CD4-positive, alpha-beta T cell (primary cell): ENCODE measurements at regions not wholly inside any gene's neighbourhood (a gene's known extent, or its start where the extent isn't known, plus 50 kb on each side); places are given as distances from the start of the nearest gene placed in this dataset.

Experiments used
- ATAC-seq: fragments of 200-7000 bp; cut with Tn5 transposase; one replicate; pipeline ENCODE4 v1.10.0; 2022; ENCODE audit warnings: mild to moderate bottlenecking; ENCODE audit not compliant: poor library complexity
- CTCF ChIA-PET: fragments of 350-600 bp; sonication (Branson Sonifier 250); formaldehyde crosslinking; loops from one replicate; lab custom pipeline; 2021; ENCODE audit warnings: antibody characterized with exemption, inconsistent platforms; lab: Charles Lee
- POLR2A ChIA-PET: fragments of 350-600 bp; sonication (Branson Sonifier 250); formaldehyde crosslinking; loops from one replicate; lab custom pipeline; 2021; ENCODE audit warnings: antibody characterized with exemption, inconsistent platforms; lab: Charles Lee
- DNase-seq, 14 experiments: peaks; one replicate each; pipeline ENCODE4 v3.0.0-alpha.2; 2013 to 2020; ENCODE audit warnings: mixed read lengths in 2 of 14
- H3K27ac ChIP-seq, 2 donors: one replicate each; pipeline versions ENCODE4 v1.5.1 to v1.7.0; 2013; ENCODE audit warnings: low read length in 2 of 2, low read depth in 1 of 2, mild to moderate bottlenecking in 1 of 2
- H3K27me3 ChIP-seq, 2 experiments: 1 replicate in 1 of 2; 2 replicates in 1 of 2; pipeline versions ENCODE4 v1.6.1 to v1.7.0; 2013; ENCODE audit warnings: low read length in 2 of 2, control low read depth in 1 of 2, mild to moderate bottlenecking in 1 of 2, moderate library complexity in 1 of 2; ENCODE audit not compliant: insufficient read depth in 2 of 2, control insufficient read depth in 1 of 2
- H3K36me3 ChIP-seq: one replicate; pipeline ENCODE4 v1.6.1; 2013; ENCODE audit warnings: low read length, control low read depth; ENCODE audit not compliant: insufficient read depth
- H3K4me1 ChIP-seq: one replicate; pipeline ENCODE4 v1.6.1; 2013; ENCODE audit warnings: low read length, control low read depth; ENCODE audit not compliant: insufficient read depth
- H3K4me3 ChIP-seq: one replicate; pipeline ENCODE4 v1.5.1; 2013; ENCODE audit warnings: mild to moderate bottlenecking, low read length, moderate library complexity
- H3K9me3 ChIP-seq, 2 experiments: 1 replicate in 1 of 2; 2 replicates in 1 of 2; pipeline versions ENCODE4 v1.6.1 to v1.7.0; 2013; ENCODE audit warnings: low read length in 2 of 2, mild to moderate bottlenecking in 2 of 2, control low read depth in 1 of 2, moderate library complexity in 1 of 2; ENCODE audit not compliant: control insufficient read depth in 1 of 2, insufficient read depth in 1 of 2
- H3K27ac Mint-ChIP-seq: one replicate; pipeline ENCODE4 v1.8.0; 2020; ENCODE audit warnings: mixed read lengths
- H3K27me3 Mint-ChIP-seq: one replicate; pipeline ENCODE4 v1.8.0; 2021; ENCODE audit warnings: mixed read lengths
- H3K36me3 Mint-ChIP-seq: one replicate; pipeline ENCODE4 v1.8.0; 2021; ENCODE audit warnings: low read depth, mixed read lengths
- H3K4me1 Mint-ChIP-seq: one replicate; pipeline ENCODE4 v1.8.0; 2021; ENCODE audit warnings: low read depth, mixed read lengths
- H3K4me3 Mint-ChIP-seq: one replicate; pipeline ENCODE4 v1.8.0; 2020; ENCODE audit warnings: mild to moderate bottlenecking, mixed read lengths
- H3K9me3 Mint-ChIP-seq: one replicate; pipeline ENCODE4 v1.8.0; 2020; ENCODE audit warnings: mixed read lengths
- CTCF ChIP-seq: fragments of 200-600 bp; IDR thresholded peaks from one replicate; pipeline ENCODE4 v1.8.0; 2022; ENCODE audit warnings: antibody characterized with exemption, mild to moderate bottlenecking
- intact Hi-C, 2 experiments: fragments of 100-400 bp; cut with DNase I in 1 of 2; cut with micrococcal nuclease in 1 of 2; formaldehyde crosslinking; loops; one replicate each; pipeline versions ENCODE4 v1.15.1 to v1.9.0; 2023 to 2025; cut with DNase I, micrococcal nuclease

GRCh38 chr11:106424111-106424510, 346.6 kb downstream of the AASDHPPT start:
- no peaks in the 10 kb centered on the region for H3K4me1 Mint-ChIP-seq
- H3K36me3 Mint-ChIP-seq = no peaks in the 10 kb centered on the region
- no peak for DNase-seq
- intact Hi-C loops = no loop called here
- POLR2A ChIA-PET = no interaction called here
- Histone ChIP-seq H3K27me3 (no peaks in the 10 kb centered on the region), H3K36me3 (no peaks in the 10 kb centered on the region), H3K9me3 (no peaks in the 10 kb centered on the region), H3K4me1 (no peaks in the 10 kb centered on the region), H3K27ac (no peak overlapping the region), H3K4me3 (no peak overlapping the region)
- H3K27ac Mint-ChIP-seq = no peak overlapping the region
- ATAC-seq = no peak
- no peaks in the 10 kb centered on the region for H3K27me3 Mint-ChIP-seq
- TF ChIP-seq CTCF = no peak
- peaks cover 8% of the 10 kb centered on the region for H3K9me3 Mint-ChIP-seq
- CTCF ChIA-PET = interaction anchor here (0.6 kb wide), 1 partner anchor 18 kb away, joined by 3 read pairs; no protein-coding TSS in a partner anchor
- H3K4me3 Mint-ChIP-seq = no peak overlapping the region

GRCh38 chr11:106425819-106426218, 348.4 kb downstream of the AASDHPPT start:
- Mint-ChIP-seq H3K4me1 (no peaks in the 10 kb centered on the region), H3K4me3 (no peak overlapping the region), H3K27ac (no peak overlapping the region), H3K27me3 (no peaks in the 10 kb centered on the region), H3K9me3 (peaks cover 8% of the 10 kb centered on the region), H3K36me3 (no peaks in the 10 kb centered on the region)
- H3K27ac ChIP-seq = no peak overlapping the region
- H3K27me3 ChIP-seq = no peaks in the 10 kb centered on the region
- intact Hi-C loops = no loop called here
- H3K36me3 ChIP-seq = no peaks in the 10 kb centered on the region
- DNase-seq (no peak), ATAC-seq (no peak)
- no peak for TF ChIP-seq CTCF
- no peak overlapping the region for H3K4me3 ChIP-seq
- ChIA-PET POLR2A (no interaction called here), CTCF (no interaction called here)
- H3K4me1 ChIP-seq = no peaks in the 10 kb centered on the region
- H3K9me3 ChIP-seq = no peaks in the 10 kb centered on the region

GRCh38 chr11:106426696-106427095, 349.2 kb downstream of the AASDHPPT start:
- Histone ChIP-seq H3K9me3 (no peaks in the 10 kb centered on the region), H3K4me1 (no peaks in the 10 kb centered on the region), H3K4me3 (no peak overlapping the region), H3K27me3 (no peaks in the 10 kb centered on the region), H3K27ac (no peak overlapping the region), H3K36me3 (no peaks in the 10 kb centered on the region)
- no peaks in the 10 kb centered on the region for H3K27me3 Mint-ChIP-seq
- ATAC-seq = no peak
- H3K4me1 Mint-ChIP-seq = no peaks in the 10 kb centered on the region
- ChIA-PET CTCF (no interaction called here), POLR2A (no interaction called here)
- no peak for TF ChIP-seq CTCF
- no peak overlapping the region for H3K4me3 Mint-ChIP-seq
- H3K27ac Mint-ChIP-seq = no peak overlapping the region
- DNase-seq = no peak
- intact Hi-C loops = no loop called here
- H3K9me3 Mint-ChIP-seq = peaks cover 8% of the 10 kb centered on the region
- no peaks in the 10 kb centered on the region for H3K36me3 Mint-ChIP-seq
